Naive B cell (primary cell): ENCODE measurements at regions not wholly inside any gene's neighbourhood (a gene's known extent, or its start where the extent isn't known, plus 50 kb on each side); places are given as distances from the start of the nearest gene placed in this dataset.
"Not testable (repeated sequence)": the region's sequence is repeated elsewhere in the genome, so short reads cannot be mapped to it uniquely, and the experiment has no call there.

ENCODE experiments used
- ATAC-seq, 2 donors: fragments of 150-1000 bp; cut with Tn5 transposase; 2 replicates each; pipeline ENCODE4 v1.10.0; 2021; ENCODE audit warnings: low read depth in 2 of 2, mild to moderate bottlenecking in 2 of 2, moderate library complexity in 2 of 2
- DNase-seq: peaks from one replicate; pipeline ENCODE4 v3.0.0; 2022
- H3K27ac Mint-ChIP-seq, 6 donors: one replicate each; pipeline ENCODE4 v1.8.0; 2020 to 2022; ENCODE audit warnings: mild to moderate bottlenecking in 6 of 6, mixed read lengths in 6 of 6, moderate library complexity in 5 of 6, inconsistent platforms in 2 of 6
- H3K27me3 Mint-ChIP-seq, 3 donors: one replicate each; pipeline ENCODE4 v1.8.0; 2021 to 2022; ENCODE audit warnings: mixed read lengths in 3 of 3, mild to moderate bottlenecking in 1 of 3
- H3K36me3 Mint-ChIP-seq, 2 donors: one replicate each; pipeline ENCODE4 v1.8.0; 2020 to 2022; ENCODE audit warnings: mixed read lengths in 2 of 2, inconsistent platforms in 1 of 2, mild to moderate bottlenecking in 1 of 2
- H3K4me1 Mint-ChIP-seq, 3 donors: one replicate each; pipeline ENCODE4 v1.8.0; 2020 to 2022; ENCODE audit warnings: mixed read lengths in 3 of 3, inconsistent platforms in 1 of 3, mild to moderate bottlenecking in 1 of 3, moderate library complexity in 1 of 3
- H3K4me3 Mint-ChIP-seq, 8 donors: one replicate each; pipeline ENCODE4 v1.8.0; 2020 to 2022; ENCODE audit warnings: mild to moderate bottlenecking in 8 of 8, mixed read lengths in 8 of 8, moderate library complexity in 8 of 8, inconsistent platforms in 2 of 8
- H3K9me3 Mint-ChIP-seq, 7 donors: one replicate each; pipeline ENCODE4 v1.8.0; 2020 to 2022; ENCODE audit warnings: mixed read lengths in 7 of 7, mild to moderate bottlenecking in 5 of 7, inconsistent platforms in 2 of 7, moderate library complexity in 1 of 7

DNA sequence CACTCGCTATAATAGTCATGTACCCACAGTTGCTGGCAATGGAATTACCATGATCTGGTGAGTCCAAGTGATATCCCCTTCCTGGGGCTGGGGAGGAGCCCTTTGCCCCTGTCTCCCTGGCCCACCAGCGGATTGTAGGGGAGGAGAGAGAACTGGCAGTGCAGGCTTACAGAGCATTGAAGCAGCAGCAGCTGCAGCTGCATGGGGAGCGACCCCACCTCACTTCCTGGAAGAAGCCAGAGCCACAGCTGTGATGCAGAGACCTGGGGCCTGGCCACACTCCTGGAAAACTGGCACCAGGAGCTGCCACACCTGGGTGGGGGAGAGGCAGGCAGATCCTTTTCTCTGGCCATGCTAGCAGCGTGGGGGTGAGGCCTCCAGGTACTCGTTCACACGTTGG is 300.1 kb upstream of the PROK2 start:
- Mint-ChIP-seq H3K27ac (peak overlapping the region in 3 of 6 donors; percentile 81 to 94 (median 81)), H3K27me3 (peaks cover 13 to 32% (median 18%) of the 10 kb centered on the region in 3 donors), H3K9me3 (no peaks in the 10 kb centered on the region), H3K36me3 (no peaks in the 10 kb centered on the region), H3K4me3 (no peak overlapping the region), H3K4me1 (peaks cover 34 to 57% (median 52%) of the 10 kb centered on the region in 3 donors)
- no peak for DNase-seq
- no peak for ATAC-seq

DNA sequence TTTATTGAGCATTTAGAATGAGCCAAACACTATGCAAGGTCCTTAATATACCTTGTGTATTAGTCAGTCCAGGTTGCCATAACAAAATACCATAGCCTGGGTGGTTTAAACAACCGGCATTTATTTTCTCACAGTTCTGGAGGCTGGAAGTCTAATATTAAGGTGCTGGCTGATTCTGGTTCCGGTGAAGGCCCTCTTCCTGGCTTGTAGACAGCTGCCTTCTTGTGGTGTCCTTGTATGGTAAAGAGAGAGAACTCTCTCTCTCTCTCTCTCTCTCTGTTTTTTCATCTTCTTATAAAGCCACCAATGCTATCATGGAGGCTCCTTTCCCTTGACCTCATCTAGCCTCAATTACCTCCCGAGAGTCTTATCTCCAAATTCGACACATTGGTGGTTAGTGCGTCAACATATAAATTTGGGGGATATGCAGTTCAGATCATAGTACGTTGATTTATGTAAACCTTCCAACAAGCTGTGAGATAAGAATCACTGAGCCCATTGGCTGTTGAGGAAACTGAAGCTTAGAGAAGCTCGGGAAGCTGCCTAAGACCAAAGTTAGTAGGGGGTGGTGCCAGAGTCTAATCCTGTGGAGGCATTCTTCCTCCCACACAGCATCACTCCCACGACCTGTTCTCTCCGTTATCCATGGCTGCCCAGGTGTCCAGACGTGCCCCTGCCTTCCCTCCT is 298.0 kb upstream of the PROK2 start:
- H3K4me1 Mint-ChIP-seq: peaks cover 53 to 78% (median 73%) of the 10 kb centered on the region in 3 donors
- no peaks in the 10 kb centered on the region for H3K36me3 Mint-ChIP-seq
- DNase-seq (peak; percentile 55), ATAC-seq (peak; percentile 27 to 50)
- peaks cover 7 to 24% (median 18%) of the 10 kb centered on the region in 3 donors for H3K27me3 Mint-ChIP-seq
- peak overlapping the region; percentile 93 to 99 (median 96) for H3K27ac Mint-ChIP-seq
- no peaks in the 10 kb centered on the region for H3K9me3 Mint-ChIP-seq
- H3K4me3 Mint-ChIP-seq: peak overlapping the region in 7 of 8 donors; percentile 2 to 81 (median 69)

DNA sequence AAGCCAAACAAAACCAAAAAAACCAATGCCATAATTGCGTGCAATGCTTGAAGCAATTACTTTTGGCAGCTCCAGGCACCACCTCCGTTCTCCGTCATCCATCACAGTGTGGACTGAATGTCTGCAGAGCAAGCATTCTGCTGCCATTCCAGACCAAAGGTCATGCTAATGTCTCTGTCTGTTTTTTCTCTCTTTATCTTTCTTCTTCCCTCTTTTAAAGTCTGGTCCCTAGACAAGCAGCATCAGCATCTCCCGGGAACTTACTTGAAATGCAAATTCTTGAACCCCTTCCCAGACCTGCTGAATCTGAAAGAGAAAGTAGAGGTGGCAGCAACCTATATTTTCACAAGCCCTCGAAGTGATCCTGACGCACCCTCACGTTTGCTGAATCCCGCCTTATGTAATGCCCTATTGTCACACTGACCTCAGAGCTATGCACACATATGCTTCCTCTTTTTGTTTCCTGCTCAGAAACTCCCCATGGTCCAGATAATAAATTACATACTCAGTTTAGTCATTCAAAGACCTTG is 297.3 kb upstream of the PROK2 start:
- peak; percentile 85 to 87 for ATAC-seq
- Mint-ChIP-seq H3K9me3 (peaks cover 0 to 2% (median 0%) of the 10 kb centered on the region in 7 donors), H3K4me3 (peak overlapping the region; percentile 2 to 85 (median 68)), H3K36me3 (no peaks in the 10 kb centered on the region), H3K27me3 (peaks cover 7 to 21% (median 16%) of the 10 kb centered on the region in 3 donors), H3K27ac (peak overlapping the region; percentile 59 to 99 (median 94)), H3K4me1 (peaks cover 60 to 84% (median 80%) of the 10 kb centered on the region in 3 donors)
- DNase-seq: peak; percentile 79

DNA sequence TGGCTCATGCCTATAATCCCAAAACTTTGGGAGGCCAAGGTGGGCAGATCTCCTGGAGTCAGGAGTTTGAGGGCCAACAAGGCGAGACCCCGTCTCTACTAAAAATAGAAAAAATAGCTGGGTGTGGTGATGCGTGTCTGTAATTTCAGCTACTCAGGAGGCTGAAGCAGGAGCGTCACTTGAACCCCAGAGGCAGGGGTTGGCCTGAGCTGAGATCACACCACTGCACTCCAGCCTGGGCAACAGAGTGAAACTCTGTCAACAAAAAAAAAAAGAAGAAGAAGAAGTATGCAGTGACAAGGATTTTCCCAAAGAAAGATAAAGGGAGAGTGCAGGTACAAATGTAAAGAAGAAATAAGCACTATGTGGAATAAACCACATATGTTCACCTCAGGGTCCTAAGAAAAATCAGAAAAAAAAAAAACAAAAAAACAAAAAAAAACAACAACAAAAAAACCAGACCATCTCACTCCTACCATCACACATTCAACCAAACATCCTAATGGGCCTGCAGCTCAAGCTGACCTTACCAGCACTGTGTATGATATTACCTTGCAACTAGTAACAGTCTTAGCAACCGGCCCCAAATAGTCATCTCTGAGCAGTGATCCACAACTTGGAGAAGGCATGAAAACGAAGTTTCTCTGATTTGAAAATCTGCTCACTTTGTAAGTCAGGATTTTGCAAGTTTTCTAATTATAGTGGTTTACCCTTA is 296.7 kb upstream of the PROK2 start:
- peaks cover 66 to 84% (median 84%) of the 10 kb centered on the region in 3 donors for H3K4me1 Mint-ChIP-seq
- ATAC-seq: no peak
- H3K4me3 Mint-ChIP-seq: peak overlapping the region in 7 of 8 donors; percentile 42 to 85 (median 65)
- DNase-seq: no peak
- H3K27me3 Mint-ChIP-seq: peaks cover 6 to 14% (median 10%) of the 10 kb centered on the region in 3 donors
- H3K27ac Mint-ChIP-seq: peak overlapping the region; percentile 78 to 99 (median 94)
- peaks cover 0 to 8% (median under 1%) of the 10 kb centered on the region in 7 donors for H3K9me3 Mint-ChIP-seq
- no peaks in the 10 kb centered on the region for H3K36me3 Mint-ChIP-seq

DNA sequence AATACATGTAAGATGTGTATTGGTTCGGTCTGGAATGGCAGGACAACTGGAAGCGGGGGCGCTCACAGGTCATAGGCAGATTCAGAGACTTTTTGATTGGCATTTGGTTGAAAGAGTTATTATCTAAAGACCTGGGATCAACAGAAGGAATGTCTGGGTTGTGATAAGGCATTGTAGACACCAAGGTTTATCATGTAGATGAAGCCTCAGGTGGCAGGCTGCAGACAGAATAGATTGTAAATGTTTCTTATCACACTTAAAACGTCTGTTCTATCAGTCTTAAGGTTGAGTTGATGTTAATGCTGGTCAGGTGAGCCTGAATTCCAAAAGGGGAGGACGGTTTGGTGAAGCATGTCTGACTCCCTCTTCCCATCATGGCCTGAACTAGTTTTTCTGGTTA is 295.9 kb upstream of the PROK2 start:
- ATAC-seq (no peak), DNase-seq (no peak)
- no peaks in the 10 kb centered on the region for H3K36me3 Mint-ChIP-seq
- peaks cover 0 to 6% (median 2%) of the 10 kb centered on the region in 3 donors for H3K27me3 Mint-ChIP-seq
- peaks cover 64 to 78% (median 77%) of the 10 kb centered on the region in 3 donors for H3K4me1 Mint-ChIP-seq
- peak overlapping the region in 4 of 8 donors; percentile 3 to 81 (median 52) for H3K4me3 Mint-ChIP-seq
- H3K27ac Mint-ChIP-seq: peak overlapping the region in 5 of 6 donors; percentile 67 to 94 (median 92)
- H3K9me3 Mint-ChIP-seq: peaks cover 0 to 15% (median 2%) of the 10 kb centered on the region in 7 donors

DNA sequence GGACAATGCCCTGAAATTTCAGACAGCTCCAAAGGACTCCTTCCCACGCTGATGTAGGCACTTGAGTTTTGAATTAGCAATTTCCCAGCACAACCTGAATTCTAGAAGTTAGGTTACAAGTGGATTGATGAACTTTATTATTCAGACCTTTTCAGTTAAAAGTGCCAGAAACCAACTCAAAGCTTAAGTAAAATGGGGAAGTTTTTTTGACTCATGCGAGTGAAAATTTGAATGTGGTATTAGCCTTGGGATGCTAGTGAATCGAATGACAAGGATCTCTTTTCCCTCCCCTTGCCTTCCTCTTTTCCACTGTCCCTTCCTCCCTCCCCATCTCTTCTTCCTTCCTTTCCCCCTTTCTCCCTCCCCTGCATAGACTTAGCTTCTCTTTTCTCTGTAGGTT is 295.1 kb upstream of the PROK2 start:
- ATAC-seq (no peak), DNase-seq (no peak)
- Mint-ChIP-seq H3K4me1 (peaks cover 64 to 75% (median 71%) of the 10 kb centered on the region in 3 donors), H3K36me3 (peaks cover 0 to 5% of the 10 kb centered on the region in 2 donors), H3K27ac (peak overlapping the region; percentile 29 to 94 (median 83)), H3K4me3 (peak overlapping the region in 3 of 8 donors; percentile 24 to 33 (median 27)), H3K9me3 (peaks cover 0 to 22% (median 5%) of the 10 kb centered on the region in 7 donors), H3K27me3 (peaks cover 0 to 5% (median 0%) of the 10 kb centered on the region in 3 donors)

DNA sequence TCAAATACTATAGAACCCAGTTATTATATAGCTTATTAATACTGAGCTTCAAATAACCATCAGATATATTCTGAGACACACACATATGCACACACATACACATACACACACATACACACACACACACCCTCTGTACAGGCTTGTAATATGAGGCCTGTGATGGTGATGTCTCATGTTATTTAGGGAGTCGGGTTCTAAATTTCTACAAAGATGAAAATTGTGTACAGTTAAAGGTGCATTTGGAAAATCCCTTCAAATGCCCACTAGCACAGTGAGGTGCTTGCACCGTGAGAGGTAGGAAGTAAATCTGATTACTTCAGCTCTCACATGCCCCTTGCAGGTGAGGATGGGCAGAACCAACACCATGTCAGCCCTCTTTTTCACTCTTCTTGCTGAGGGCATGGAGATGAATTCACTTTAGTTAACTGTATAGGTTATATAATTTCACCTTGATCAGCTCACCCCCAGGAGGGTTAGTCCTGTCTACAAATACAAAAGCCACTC is 294.5 kb upstream of the PROK2 start:
- peak overlapping the region in 4 of 8 donors; percentile 7 to 60 (median 38) for H3K4me3 Mint-ChIP-seq
- peaks cover 64 to 75% (median 69%) of the 10 kb centered on the region in 3 donors for H3K4me1 Mint-ChIP-seq
- ATAC-seq (peak; percentile 16), DNase-seq (no peak)
- H3K9me3 Mint-ChIP-seq: peaks cover 0 to 26% (median 7%) of the 10 kb centered on the region in 7 donors
- peaks cover 0 to 7% of the 10 kb centered on the region in 2 donors for H3K36me3 Mint-ChIP-seq
- H3K27ac Mint-ChIP-seq: peak overlapping the region in 3 of 6 donors; percentile 4 to 94 (median 92)
- no peaks in the 10 kb centered on the region for H3K27me3 Mint-ChIP-seq

DNA sequence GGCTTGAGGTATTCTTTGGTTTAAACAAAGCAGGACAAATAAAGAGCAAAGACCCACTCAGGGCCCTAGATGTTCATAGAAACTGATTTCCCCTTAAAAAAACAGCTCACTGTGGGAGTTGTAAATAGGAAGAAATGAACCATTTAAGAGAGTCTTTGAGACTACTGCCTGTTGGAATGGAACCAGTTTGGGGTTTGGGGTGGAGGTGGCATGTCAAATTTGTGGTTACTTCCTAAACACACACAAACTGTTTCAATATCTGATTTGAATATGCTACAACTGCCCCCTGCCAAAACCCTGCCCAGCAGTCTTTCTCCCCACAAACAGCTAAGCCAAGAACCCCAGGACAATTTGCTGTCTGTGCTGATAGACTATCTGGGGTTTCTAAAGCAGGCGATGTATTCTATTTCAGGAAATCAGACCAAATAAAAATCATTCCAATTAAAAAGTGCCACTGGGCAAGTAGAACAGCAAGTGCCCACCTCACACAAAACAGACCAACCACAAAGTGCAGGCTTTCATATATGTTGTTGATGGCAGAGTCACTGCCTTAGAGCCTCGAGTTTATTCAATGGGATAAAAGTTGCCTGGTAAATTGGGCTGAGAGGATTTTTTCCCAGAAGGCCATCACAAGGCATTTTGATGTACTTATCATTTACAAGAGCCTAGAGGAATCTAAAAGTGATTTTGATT is 293.9 kb upstream of the PROK2 start:
- Mint-ChIP-seq H3K9me3 (peaks cover 0 to 26% (median 7%) of the 10 kb centered on the region in 7 donors), H3K36me3 (peaks cover 0 to 7% of the 10 kb centered on the region in 2 donors)

DNA sequence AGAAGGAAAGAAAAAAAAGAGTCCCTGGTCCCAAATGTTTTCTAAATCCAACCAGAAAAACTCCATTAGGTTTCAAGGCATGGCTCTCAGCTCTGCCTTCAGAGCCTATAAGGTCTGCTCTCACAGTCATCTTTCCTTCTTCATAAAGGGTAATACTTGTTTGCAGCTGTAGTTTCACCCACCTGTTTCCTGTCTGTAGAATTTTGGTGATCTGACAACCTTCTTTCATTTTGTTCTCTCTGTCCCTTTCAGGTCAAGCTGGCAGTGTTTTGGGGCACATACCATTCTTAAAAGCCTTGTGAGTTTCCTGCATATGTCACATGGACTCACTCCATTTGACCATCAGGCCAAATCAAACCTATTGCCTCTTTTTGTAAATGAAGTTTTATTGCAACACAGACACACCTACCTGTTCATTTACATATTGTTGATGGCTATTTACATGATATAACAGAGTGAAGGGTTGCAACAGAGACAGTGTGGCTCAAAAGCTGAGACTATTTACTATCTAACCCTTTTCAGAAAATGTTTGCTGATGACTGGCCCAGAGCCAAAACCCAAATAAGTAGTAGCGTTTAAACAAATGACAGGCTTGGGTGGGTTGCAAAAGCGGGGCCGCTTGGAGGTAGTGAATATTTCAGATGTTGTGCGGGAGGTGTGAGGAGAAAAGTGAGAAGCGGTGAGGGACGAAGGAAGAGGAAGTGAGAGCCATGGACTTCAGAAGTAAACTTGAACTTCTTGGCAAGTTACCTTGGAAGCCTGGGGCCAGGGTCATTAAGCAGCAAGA is 292.7 kb upstream of the PROK2 start:
- ATAC-seq (peak; percentile 32 to 35), DNase-seq (peak; percentile 61)
- Mint-ChIP-seq H3K27ac (peak overlapping the region in 5 of 6 donors; percentile 6 to 94 (median 90)), H3K9me3 (peaks cover 0 to 26% (median 7%) of the 10 kb centered on the region in 7 donors), H3K4me1 (peaks cover 54 to 62% (median 54%) of the 10 kb centered on the region in 3 donors), H3K4me3 (peak overlapping the region; percentile 0 to 80 (median 58)), H3K27me3 (peaks cover 2 to 3% (median 2%) of the 10 kb centered on the region in 3 donors), H3K36me3 (peaks cover 0 to 7% of the 10 kb centered on the region in 2 donors)

More for the DNA sequence above, 293.9 kb upstream of the PROK2 start:
- peak overlapping the region in 6 of 8 donors; percentile 32 to 80 (median 57) for H3K4me3 Mint-ChIP-seq
- peak overlapping the region in 5 of 6 donors; percentile 62 to 94 (median 90) for H3K27ac Mint-ChIP-seq
- no peak for ATAC-seq
- peak; percentile 49 for DNase-seq
- H3K27me3 Mint-ChIP-seq: no peaks in the 10 kb centered on the region
- peaks cover 64 to 73% (median 66%) of the 10 kb centered on the region in 3 donors for H3K4me1 Mint-ChIP-seq

DNA sequence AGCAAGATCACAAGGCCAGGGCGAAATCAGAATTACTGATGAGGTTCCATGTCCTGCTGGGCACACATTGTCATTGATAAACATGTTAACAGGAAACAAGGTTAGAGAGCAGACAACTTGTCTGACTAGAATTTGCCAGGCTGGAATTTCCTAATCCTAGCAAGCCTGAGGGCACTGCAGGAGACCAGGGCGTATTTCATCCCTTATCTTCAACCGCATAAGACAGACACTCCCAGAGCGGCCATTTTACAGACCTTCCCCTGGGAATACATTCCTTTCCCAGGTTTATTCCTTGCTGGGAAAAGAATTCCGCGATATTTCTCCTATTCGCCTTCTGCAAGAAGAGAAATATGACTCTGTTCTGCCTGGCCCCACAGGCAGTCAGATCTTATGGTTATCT is 290.9 kb upstream of the PROK2 start:
- ATAC-seq, DNase-seq, H3K27ac Mint-ChIP-seq, H3K36me3 Mint-ChIP-seq: not testable (repeated sequence)
- Mint-ChIP-seq H3K4me3 (peak overlapping the region in 1 of 8 donors; percentile 47), H3K27me3 (peaks cover 11 to 19% (median 15%) of the 10 kb centered on the region in 3 donors), H3K9me3 (peaks cover 0 to 26% (median 7%) of the 10 kb centered on the region in 7 donors), H3K4me1 (peaks cover 42 to 44% (median 43%) of the 10 kb centered on the region in 3 donors)

DNA sequence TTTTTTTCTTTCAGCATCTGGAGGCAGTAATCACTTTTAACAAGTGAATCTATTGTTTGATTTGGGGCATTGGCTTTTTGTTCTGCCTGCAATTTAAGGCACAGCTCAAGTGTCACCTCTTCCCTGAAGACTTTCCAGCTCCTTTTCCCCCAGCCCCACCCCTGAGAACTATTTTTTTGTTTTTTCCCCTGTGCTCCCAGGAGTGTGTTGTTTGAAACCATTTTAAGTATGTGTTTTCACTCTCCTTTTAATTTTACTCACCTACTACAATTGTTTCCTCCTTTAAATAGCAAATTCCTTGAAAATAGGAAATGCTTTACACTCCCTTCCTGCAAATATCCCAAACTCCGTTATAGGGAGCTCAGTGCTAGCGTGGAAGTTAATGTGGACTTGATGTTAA is 286.7 kb upstream of the PROK2 start:
- ATAC-seq: no peak
- H3K9me3 Mint-ChIP-seq: peaks cover 0 to 18% (median 6%) of the 10 kb centered on the region in 7 donors
- no peak for DNase-seq
- H3K4me3 Mint-ChIP-seq: no peak overlapping the region
- no peak overlapping the region for H3K27ac Mint-ChIP-seq
- peaks cover 3 to 4% (median 3%) of the 10 kb centered on the region in 3 donors for H3K4me1 Mint-ChIP-seq
- peaks cover 26 to 33% (median 29%) of the 10 kb centered on the region in 3 donors for H3K27me3 Mint-ChIP-seq
- peaks cover 0 to 7% of the 10 kb centered on the region in 2 donors for H3K36me3 Mint-ChIP-seq

DNA sequence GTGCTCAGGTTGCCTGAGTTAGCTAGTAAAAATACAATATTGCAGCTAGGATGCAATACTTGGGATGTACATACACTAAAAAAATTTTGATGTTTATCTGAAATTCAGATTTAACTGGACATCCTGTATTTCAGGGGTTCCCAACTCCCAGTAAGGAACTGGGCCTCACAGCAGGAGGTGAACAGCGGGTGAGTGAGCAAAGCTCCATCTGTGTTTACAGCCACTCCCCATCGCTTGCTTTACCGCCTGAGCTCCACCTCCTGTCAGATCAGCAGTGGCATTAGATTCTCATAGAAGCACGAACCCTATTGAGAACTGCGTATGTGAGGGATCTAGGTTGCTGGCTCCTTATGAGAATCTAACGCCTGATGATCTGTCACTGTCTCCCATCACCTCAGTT is 285.1 kb upstream of the PROK2 start:
- Mint-ChIP-seq H3K4me1 (peaks cover 0 to 5% (median 0%) of the 10 kb centered on the region in 3 donors), H3K4me3 (no peak overlapping the region), H3K27ac (no peak overlapping the region), H3K36me3 (peaks cover 0 to 2% of the 10 kb centered on the region in 2 donors), H3K27me3 (peaks cover 29 to 36% (median 33%) of the 10 kb centered on the region in 3 donors), H3K9me3 (peaks cover 0 to 8% (median 1%) of the 10 kb centered on the region in 7 donors)
- ATAC-seq (no peak), DNase-seq (no peak)
